Occipital lobe (tissue), 1 donor: ENCODE measurements at regions not wholly inside any gene's neighbourhood (a gene's known extent, or its start where the extent isn't known, plus 50 kb on each side); places are given as distances from the start of the nearest gene placed in this dataset.

Experiments
- DNase-seq: peaks from one replicate; lab custom pipeline; 2025; lab: John Stamatoyannopoulos, UW

GRCh38 chr22:23410411-23410810 is 169.7 kb downstream of the IGLL1 start:
- DNase-seq: no peak

GRCh38 chr22:23409976-23410375 is 170.1 kb downstream of the IGLL1 start:
- DNase-seq: no peak

GRCh38 chr22:23408321-23408720 is 171.8 kb downstream of the IGLL1 start:
- no peak for DNase-seq

- DNase-seq: no peak
Observed at GRCh38 chr22:23405366-23405851, 174.7 kb downstream of the IGLL1 start.

GRCh38 chr22:23404689-23405365 is 175.3 kb downstream of the IGLL1 start:
- DNase-seq: no peak

- no peak for DNase-seq
Observed at GRCh38 chr22:23403720-23404688, 176.1 kb downstream of the IGLL1 start.

- no peak for DNase-seq
Observed at GRCh38 chr22:23403152-23403719, 176.9 kb downstream of the IGLL1 start.

GRCh38 chr22:23402275-23403151 is 177.6 kb downstream of the IGLL1 start:
- DNase-seq: no peak

GRCh38 chr22:23401910-23402274 is 178.2 kb downstream of the IGLL1 start:
- DNase-seq: no peak

- no peak for DNase-seq
Observed at GRCh38 chr22:23401111-23401909, 178.8 kb downstream of the IGLL1 start.

GRCh38 chr22:23400286-23400981 is 179.7 kb downstream of the IGLL1 start:
- DNase-seq: no peak

- no peak for DNase-seq
Observed at GRCh38 chr22:23399367-23400285, 180.5 kb downstream of the IGLL1 start.

GRCh38 chr22:23398701-23399366 is 181.3 kb downstream of the IGLL1 start:
- DNase-seq: no peak

- no peak for DNase-seq
Observed at GRCh38 chr22:23397613-23398567, 182.2 kb downstream of the IGLL1 start.

- no peak for DNase-seq
Observed at GRCh38 chr22:23397008-23397612, 183.0 kb downstream of the IGLL1 start.

GRCh38 chr22:23396362-23397007 is 183.6 kb downstream of the IGLL1 start:
- DNase-seq: no peak
